Hematopoietic multipotent progenitor cell treated with erythropoietin and hydrocortisone succinate and interleukin-3 and kit ligand, for 4 days (in vitro differentiated cells): ENCODE measurements at regions not wholly inside any gene's neighbourhood (a gene's known extent, or its start where the extent isn't known, plus 50 kb on each side); places are given as distances from the start of the nearest gene placed in this dataset.
"Not testable (repeated sequence)": the region's sequence is repeated elsewhere in the genome, so short reads cannot be mapped to it uniquely, and the experiment has no call there.

Experiments used
- DNase-seq: peaks from one replicate; pipeline ENCODE4 v3.0.0-alpha.2; 2015

DNA sequence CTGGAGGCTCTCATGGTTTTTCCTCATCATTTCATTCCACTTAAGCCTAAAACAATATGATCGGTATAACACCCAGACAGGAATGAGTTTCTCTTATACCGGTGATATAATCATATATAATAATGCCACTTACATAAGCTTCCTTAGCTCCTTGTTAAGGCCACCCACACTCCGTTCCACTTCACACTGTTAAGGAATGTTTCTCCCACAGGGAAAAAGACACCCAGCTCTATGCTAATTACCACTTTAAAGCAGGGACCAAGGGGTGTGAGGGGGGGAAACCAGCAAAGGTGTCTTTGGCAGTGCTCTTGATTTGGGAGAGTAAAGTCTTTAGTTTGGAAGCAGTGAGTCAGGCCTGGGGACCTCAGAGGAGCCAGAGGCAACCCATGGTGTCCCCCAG, 245.4 kb downstream of the NPIPA7 start:
- DNase-seq: not testable (repeated sequence)

- not testable (repeated sequence) for DNase-seq
Observed at GRCh38 chr16:16625140-16625539, 246.2 kb downstream of the NPIPA7 start.

GRCh38 chr16:16627865-16628264, 248.9 kb downstream of the NPIPA7 start:
- not testable (repeated sequence) for DNase-seq

DNA sequence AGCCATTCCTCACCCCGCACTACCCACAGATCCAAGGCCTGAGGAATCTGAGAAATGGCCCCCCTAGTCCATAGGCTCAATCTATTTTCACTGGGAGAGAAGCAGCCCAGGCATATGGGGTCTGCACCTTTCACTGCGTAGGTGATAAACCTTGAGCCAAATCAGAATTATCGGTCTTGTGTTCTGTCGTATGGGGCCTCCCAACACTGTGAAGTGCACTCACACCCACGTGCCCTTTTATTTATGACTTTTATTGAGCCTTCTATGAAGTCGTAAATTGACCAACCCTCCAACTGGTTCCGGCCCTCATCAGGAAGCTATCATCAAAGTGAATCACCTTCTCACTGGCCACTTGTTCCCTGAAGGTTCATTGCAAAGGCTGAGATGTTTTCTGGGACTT, 259.3 kb downstream of the NPIPA7 start:
- DNase-seq: not testable (repeated sequence)

DNA sequence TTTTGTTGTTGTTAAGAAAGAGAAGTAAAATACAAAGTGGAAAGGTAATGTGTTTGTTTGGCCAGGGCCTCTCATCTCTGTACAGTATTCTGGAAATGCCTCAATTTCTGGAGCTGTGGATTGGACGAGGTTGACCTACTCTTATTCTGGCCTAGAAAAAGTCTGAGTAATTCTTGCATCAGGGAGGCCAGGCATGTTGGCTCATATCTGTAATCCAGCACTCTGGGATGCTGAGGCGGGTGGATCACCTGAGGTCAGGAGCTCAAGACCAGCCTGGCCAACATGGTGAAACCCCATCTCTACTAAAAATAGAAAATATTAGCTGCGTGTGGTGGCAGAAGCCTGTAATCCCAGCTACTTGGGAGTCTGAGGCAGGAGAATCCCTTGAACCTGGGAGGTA, 259.8 kb downstream of the NPIPA7 start:
- not testable (repeated sequence) for DNase-seq

DNA sequence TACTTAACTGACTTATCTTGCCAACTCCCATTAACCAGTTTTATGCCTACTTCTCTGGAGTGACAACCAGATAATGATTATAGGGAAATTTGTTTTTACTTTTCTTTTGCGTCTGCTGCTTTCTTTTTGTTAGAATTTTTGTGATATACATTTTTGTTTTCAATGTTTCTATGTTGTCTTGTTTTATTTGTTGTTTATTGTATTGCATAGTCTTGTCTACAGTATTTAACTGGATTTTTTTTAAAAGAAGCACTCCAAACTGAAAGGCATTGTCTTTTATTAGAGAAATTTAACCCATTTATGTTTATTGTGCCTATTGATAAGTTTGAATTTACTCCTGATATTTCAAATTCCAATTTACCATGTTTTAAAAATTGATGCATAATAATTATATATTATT, 264.9 kb downstream of the NPIPA7 start:
- DNase-seq: not testable (repeated sequence)

GRCh38 chr16:16648002-16648401, 269.1 kb downstream of the NPIPA7 start:
- not testable (repeated sequence) for DNase-seq

DNA sequence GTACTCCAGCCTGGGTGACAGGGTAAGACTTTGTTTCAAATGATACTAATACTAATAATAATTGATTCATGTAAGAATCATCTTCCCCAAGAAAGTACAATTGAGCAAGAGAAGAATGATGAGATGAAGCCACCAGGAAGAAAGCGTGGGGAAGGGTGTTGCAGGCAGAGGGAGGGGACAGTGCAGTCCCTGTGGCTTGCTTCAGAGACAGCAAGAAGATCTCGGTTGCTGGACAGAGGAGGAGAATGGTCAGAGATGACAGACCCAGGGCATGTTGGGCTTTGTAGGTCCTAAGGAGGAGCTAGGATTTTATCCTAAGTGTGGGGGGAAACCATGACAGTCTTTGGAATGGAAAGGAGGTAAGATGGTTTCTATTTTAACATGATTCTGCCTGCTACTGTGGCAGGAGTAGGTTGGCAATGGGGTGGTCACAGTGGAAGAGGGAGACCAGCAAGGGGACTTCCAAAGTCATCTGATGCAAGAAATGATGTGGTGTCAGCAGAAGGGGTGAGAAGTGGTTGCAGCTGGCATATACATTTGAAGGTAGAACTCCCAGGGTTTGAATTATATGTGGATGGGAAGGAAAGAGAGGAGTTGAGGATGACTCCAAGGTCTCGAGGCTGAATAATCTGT, 293.4 kb downstream of the NPIPA7 start:
- DNase-seq: not testable (repeated sequence)

DNA sequence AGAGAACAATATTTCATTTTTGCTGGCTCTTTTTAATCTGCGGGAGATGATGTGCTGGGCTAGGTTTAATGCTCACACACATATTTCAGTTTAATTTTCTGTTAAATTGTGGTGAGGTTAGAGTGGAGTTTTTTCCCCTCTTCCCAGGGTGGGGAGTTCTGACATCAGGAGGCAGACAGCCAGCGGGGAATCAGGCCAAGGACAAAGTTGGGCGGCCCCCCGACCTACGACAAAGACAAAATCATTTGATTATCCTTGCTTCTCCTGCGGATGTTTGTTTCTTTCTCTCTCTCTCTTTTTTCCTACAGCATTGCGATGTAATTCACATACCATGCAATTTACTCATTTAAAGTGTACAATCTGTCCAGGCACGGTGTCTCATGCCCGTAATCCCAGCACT, 295.9 kb downstream of the NPIPA7 start:
- not testable (repeated sequence) for DNase-seq

- not testable (repeated sequence) for DNase-seq
Observed at GRCh38 chr16:16721849-16722248, 342.9 kb downstream of the NPIPA7 start.

DNA sequence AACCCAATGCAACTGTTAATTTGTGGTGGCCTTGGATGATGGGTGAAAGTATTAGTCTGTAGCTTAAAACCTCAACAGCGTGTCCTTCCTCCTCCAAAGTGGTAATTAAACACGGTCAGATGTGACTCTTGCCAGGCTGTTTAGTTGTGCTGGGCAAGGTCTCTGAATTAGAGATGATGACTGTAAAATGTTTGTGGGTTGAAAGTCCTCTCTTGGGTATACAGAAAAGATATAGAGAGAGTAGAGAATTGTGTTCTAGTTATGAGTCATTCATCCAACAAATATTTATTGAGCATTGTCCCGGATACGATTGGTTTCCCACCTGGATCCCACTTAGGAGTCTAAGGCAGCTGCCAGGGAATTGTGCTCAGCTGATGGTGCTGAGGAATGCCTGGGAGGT, 343.7 kb downstream of the NPIPA7 start:
- DNase-seq: not testable (repeated sequence)

DNA sequence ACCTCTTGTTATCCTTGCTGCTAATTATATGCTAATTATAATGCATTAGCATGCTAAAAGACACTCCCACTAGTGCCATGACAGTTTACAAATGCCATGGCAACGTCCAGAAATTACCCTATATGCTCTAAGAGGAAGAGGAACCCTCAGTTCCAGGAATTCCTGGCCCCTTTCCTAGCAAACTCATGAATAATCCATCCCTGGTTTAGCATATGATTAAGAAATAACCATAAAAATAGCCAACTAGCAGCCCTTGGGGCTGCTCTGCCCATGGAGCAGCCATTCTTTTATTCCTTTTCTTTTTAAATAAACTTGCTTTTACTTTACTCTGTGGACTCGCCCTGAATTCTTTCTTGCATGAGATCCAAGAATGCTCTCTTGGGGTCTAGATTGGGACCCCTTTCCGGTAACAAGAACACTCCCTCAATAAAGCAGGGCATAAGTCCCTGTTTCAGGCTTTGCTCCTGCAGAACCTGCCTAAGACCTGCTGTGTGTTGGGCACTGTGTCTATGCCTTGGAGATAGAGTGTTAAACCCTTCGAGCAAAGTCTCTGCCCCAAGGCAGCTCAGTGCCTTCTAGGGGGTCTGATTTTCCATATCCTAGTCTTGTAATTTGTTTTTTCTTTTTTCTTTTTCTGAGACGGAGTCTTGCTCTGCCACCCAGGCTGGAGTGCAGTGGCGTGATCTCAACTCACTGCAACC, 345.0 kb downstream of the NPIPA7 start:
- DNase-seq: not testable (repeated sequence)

DNA sequence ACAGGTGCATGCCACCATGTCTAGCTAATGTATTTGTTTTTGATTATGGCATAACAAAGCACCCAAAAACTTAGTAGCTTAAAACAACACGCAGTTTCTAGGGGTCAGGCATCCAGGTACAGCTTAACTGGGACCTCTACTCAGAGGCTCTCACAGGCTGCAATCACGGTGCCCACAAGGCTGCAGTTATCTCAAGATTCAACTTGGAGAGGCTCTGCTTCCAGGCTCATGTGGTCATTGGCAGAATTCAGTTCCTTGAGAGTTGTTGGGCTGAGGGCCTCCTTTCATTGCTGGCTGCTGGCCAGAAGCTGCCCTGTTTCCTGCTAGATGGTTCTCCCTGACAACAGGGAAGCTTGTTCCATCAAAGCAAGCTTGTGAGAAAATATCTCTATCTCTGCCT, 348.1 kb downstream of the NPIPA7 start:
- not testable (repeated sequence) for DNase-seq

DNA sequence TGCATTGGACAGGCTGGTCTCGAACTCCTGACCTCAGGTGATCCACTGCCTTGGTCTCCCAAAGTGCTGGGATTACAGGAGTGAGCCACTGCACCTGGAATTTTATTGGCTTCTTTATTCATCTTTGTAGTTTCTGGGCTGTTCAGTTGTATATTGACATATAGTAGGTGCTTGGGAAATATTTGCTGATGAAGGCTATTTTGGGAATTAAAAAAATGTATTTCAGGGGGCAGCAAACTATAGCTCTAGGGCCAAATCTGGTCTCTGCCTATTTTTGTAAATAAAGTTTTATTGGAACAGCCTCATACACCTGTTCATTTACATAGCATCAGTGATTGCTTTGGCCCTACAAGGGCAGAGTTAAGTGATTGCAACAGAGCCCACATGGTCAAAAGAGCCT, 363.6 kb downstream of the NPIPA7 start:
- DNase-seq: not testable (repeated sequence)

- not testable (repeated sequence) for DNase-seq
Observed at GRCh38 chr16:16754992-16755667, 376.2 kb downstream of the NPIPA7 start.

- no peak for DNase-seq
Observed at GRCh38 chr16:16763449-16763848, 384.5 kb downstream of the NPIPA7 start.

DNA sequence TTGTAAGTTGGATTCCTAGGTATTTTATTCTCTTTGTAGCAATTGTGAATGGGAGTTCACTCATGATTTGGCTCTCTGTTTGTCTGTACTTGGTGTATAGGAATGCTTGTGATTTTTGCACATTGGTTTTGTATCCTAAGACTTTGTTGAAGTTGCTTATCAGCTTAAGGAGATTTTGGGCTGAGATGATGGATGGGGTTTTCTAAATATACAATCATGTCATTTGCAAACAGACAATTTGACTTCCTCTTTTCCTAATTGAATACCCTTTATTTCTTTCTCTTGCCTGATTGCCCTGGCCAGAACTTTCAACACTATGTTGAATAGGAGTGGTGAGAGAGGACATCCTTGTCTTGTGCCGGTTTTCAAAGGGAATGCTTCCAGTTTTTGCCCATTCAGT, 391.8 kb downstream of the NPIPA7 start:
- DNase-seq: not testable (repeated sequence)

DNA sequence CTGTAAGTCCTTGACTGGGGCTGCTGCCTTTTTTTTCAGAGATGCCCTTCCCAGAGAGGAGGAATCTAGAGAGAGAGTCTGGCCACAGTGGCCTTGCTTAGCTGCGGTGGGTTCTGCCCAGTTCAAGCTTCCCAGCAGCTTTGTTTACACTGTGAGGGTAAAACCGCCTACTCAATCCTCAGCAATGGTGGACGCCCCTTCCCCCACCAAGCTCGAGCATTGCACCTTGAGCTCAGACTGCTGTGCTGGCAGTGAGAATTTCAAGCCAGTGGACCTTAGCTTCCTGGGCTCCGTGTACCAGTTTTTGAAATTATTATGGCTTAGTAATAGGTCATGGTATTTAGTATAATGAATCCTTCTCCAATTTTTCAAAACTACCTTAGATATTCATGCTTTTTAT, 395.4 kb downstream of the NPIPA7 start:
- DNase-seq: no peak

DNA sequence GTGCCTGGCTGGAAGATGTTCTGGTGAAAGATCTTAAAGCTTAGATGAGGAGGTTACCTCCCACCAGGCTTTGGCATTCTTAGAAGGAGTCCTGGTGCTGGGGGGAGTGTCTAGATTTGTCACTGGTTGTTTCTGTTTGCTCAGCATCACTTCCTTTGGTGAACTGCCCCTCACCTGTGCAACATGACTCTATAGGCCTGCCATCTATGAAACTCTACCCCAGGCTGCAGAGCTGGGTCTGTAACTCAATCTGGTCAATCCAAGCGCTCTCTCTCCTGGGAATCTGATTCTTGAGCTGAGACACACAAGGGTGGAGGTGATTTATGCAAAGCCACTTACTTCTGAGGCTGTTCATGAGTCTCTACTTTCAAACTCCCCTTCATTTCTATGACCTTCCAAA, 399.4 kb downstream of the NPIPA7 start:
- no peak for DNase-seq

DNA sequence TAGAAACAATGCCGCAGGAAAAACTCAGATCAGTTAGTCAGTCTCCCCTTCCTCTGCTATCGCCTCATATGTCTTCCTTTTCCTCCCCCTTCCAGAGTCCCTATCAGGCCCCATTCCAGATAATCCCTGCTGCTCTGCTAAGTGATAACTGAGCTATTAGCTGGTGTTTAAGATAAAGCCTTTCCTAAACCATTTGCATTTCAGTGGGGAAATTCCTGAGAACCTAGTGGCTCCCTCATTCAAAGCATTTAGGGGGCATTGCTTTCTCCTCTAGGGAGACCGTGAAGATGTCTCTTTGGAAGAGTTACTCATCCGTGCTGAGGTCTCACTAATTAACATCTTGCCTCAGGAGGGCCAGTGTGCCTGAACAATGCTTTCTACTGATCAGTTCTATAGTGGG, 401.6 kb downstream of the NPIPA7 start:
- DNase-seq: no peak

- DNase-seq: no peak
Observed at GRCh38 chr16:16782153-16782552, 403.2 kb downstream of the NPIPA7 start.

DNA sequence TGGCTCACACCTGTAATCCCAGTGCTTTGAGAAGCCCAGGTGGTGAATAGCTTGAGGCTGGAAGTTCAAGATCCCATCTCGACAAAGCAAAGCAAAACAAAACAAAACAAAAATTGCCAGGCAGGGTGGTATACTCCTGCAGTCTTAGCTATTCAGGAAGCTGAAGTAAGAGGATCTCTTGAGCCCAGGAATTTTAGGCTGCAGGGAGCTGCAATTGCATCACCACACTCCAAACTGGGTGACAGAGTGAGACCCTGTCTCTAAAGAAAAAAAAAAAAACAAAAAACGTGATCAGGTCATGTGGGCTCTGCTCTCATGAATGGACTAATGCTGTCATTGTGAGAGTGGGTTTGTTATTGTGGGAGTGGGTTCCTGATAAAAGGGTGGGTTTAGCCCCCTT, 409.1 kb downstream of the NPIPA7 start:
- no peak for DNase-seq

DNA sequence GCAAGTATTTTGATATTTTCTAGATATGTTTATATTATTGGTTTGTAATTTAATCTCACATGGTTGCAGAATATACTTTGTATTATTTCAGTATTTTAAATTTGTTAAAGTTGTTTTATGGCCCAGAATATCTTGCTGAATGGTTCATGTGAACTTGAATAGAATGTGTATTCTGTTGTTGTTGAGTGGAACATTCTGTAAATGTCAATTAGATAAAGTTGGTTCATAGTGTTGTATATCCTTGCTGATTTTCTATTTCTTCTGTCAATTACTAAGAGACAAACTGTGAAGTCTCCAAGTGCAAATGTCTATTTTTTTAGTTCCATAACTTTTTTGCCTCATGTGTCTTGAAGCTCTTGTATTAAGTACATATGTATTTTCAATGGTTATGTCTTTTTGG, 411.7 kb downstream of the NPIPA7 start:
- DNase-seq: no peak

DNA sequence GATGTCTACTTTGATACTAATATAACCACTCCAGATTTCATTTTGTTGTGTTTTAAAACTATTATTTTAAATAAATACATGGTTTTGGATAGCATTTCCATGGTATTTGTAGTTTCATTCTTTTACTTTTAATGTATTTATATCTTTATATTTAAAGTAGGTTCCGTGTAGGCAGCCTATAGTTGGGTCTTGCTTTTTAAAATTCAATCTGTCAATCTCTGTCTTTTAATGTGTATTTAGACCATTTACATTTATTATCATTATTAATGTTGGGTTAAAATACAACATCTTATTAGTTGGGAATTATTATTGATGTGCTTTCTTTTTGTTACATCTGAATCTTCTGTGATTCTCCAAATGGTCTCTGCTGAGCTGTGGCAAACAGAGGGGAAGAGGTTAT, 412.1 kb downstream of the NPIPA7 start:
- DNase-seq: no peak
